ENCODE measurements at regions not wholly inside any gene's neighbourhood (a gene's known extent, or its start where the extent isn't known, plus 50 kb on each side); places are given as distances from the start of the nearest gene placed in this dataset.

GRCh38 chrX:125378205-125378604, 58.5 kb downstream of the TEX13C start:
- ChIA-PET POLR2A (no interaction called here), CTCF (no interaction called here)
- intact Hi-C loops (cut with micrococcal nuclease), result no loop called here
- no peak for DNase-seq
- H3K27ac Mint-ChIP-seq, result no peak overlapping the region
- Histone ChIP-seq H3K27me3 (ENCODE audit: control insufficient read depth in 2 of 2, insufficient read depth in 2 of 2, low read length in 2 of 2) (no peaks in the 10 kb centered on the region), H3K4me1 (ENCODE audit: control insufficient read depth in 2 of 2, insufficient read depth in 2 of 2, low read length in 2 of 2) (no peaks in the 10 kb centered on the region), H3K27ac (ENCODE audit: low read depth, low read length) (no peak overlapping the region), H3K9me3 (ENCODE audit: control insufficient read depth in 2 of 3, low read length in 3 of 3) (no peaks in the 10 kb centered on the region), H3K4me3 (ENCODE audit: low read length) (no peak overlapping the region), H3K36me3 (ENCODE audit: control insufficient read depth in 2 of 3, insufficient read depth in 3 of 3, low read length in 3 of 3) (no peaks in the 10 kb centered on the region)
- H3K27me3 Mint-ChIP-seq, result no peaks in the 10 kb centered on the region
- H3K4me3 Mint-ChIP-seq, result no peak overlapping the region
- no peaks in the 10 kb centered on the region for H3K36me3 Mint-ChIP-seq
- no peak for ATAC-seq
- peaks cover 0 to 4% (median 0%) of the 10 kb centered on the region in 11 donors for H3K9me3 Mint-ChIP-seq
- no peaks in the 10 kb centered on the region for H3K4me1 Mint-ChIP-seq

DNA sequence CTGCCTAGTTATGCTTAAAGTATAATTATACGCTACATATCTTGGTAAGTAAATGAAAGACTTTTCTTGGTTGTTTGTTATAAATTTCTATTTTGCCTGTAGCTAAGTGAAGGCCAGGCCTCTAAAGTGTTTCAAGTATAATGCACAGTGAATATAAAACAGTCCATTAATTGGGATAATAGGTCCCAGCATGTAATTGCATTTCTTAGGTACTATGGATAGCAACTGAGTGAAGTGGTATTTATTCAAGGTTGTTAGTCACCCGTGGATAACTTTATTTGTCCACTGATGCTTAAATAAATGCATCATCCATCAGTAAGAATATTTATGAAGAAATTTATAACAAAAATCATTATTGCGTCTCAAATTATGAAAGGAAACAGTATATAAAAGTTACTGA, 59.1 kb downstream of the TEX13C start:
- CTCF ChIA-PET, result no interaction called here
- POLR2A ChIA-PET, result no interaction called here
- Mint-ChIP-seq H3K9me3 (peaks cover 0 to 4% (median 0%) of the 10 kb centered on the region in 11 donors), H3K27me3 (no peaks in the 10 kb centered on the region), H3K27ac (no peak overlapping the region), H3K4me1 (no peaks in the 10 kb centered on the region), H3K36me3 (no peaks in the 10 kb centered on the region), H3K4me3 (no peak overlapping the region)
- Histone ChIP-seq H3K36me3 (ENCODE audit: control insufficient read depth in 2 of 3, insufficient read depth in 3 of 3, low read length in 3 of 3) (no peaks in the 10 kb centered on the region), H3K9me3 (ENCODE audit: control insufficient read depth in 2 of 3, low read length in 3 of 3) (no peaks in the 10 kb centered on the region), H3K4me3 (ENCODE audit: low read length) (no peak overlapping the region), H3K4me1 (ENCODE audit: control insufficient read depth in 2 of 2, insufficient read depth in 2 of 2, low read length in 2 of 2) (no peaks in the 10 kb centered on the region), H3K27ac (ENCODE audit: low read depth, low read length) (no peak overlapping the region), H3K27me3 (ENCODE audit: control insufficient read depth in 2 of 2, insufficient read depth in 2 of 2, low read length in 2 of 2) (no peaks in the 10 kb centered on the region)
- intact Hi-C loops (cut with micrococcal nuclease), result no loop called here
- ATAC-seq (no peak), DNase-seq (no peak)

DNA sequence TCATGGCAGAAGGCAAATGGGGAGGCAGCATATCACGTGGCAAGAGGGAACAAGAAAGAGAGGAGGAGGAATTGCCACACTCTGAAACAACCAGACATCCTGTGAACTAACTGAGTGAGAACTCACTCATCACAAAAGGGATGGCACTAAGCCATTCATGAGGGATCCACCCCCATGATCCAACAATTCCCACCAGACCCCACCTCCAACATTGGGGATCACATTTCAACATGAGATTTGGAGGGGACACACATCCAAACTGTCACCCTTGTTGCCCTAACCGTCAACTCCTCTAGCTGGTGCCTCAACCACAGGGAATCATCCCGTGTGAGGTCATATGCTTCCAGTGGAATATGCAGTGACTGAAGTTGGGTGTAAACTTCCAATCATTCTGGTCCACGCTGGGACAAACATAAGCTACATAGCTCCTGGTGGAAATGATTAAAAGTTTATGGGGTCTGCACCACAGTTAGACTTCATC, 62.5 kb downstream of the TEX13C start:
- Histone ChIP-seq H3K9me3 (ENCODE audit: control insufficient read depth in 2 of 3, low read length in 3 of 3) (no peaks in the 10 kb centered on the region), H3K36me3 (ENCODE audit: control insufficient read depth in 2 of 3, insufficient read depth in 3 of 3, low read length in 3 of 3) (no peaks in the 10 kb centered on the region), H3K4me3 (ENCODE audit: low read length) (no peak overlapping the region), H3K27ac (ENCODE audit: low read depth, low read length) (no peak overlapping the region), H3K4me1 (ENCODE audit: control insufficient read depth in 2 of 2, insufficient read depth in 2 of 2, low read length in 2 of 2) (no peaks in the 10 kb centered on the region), H3K27me3 (ENCODE audit: control insufficient read depth in 2 of 2, insufficient read depth in 2 of 2, low read length in 2 of 2) (no peaks in the 10 kb centered on the region)
- Mint-ChIP-seq H3K27me3 (no peaks in the 10 kb centered on the region), H3K9me3 (peaks cover 0 to under 1% (median 0%) of the 10 kb centered on the region in 11 donors), H3K4me3 (no peak overlapping the region), H3K36me3 (no peaks in the 10 kb centered on the region), H3K27ac (no peak overlapping the region), H3K4me1 (no peaks in the 10 kb centered on the region)
- ChIA-PET POLR2A (no interaction called here), CTCF (no interaction called here)
- ATAC-seq (no peak), DNase-seq (no peak)
- intact Hi-C loops (cut with micrococcal nuclease), result no loop called here

- Mint-ChIP-seq H3K4me3 (no peak overlapping the region), H3K27ac (no peak overlapping the region), H3K9me3 (no peaks in the 10 kb centered on the region), H3K36me3 (no peaks in the 10 kb centered on the region), H3K4me1 (no peaks in the 10 kb centered on the region), H3K27me3 (no peaks in the 10 kb centered on the region)
- Histone ChIP-seq H3K36me3 (ENCODE audit: control insufficient read depth in 2 of 3, insufficient read depth in 3 of 3, low read length in 3 of 3) (no peaks in the 10 kb centered on the region), H3K4me3 (ENCODE audit: low read length) (no peak overlapping the region), H3K27me3 (ENCODE audit: control insufficient read depth in 2 of 2, insufficient read depth in 2 of 2, low read length in 2 of 2) (no peaks in the 10 kb centered on the region), H3K4me1 (ENCODE audit: control insufficient read depth in 2 of 2, insufficient read depth in 2 of 2, low read length in 2 of 2) (no peaks in the 10 kb centered on the region), H3K27ac (ENCODE audit: low read depth, low read length) (no peak overlapping the region), H3K9me3 (ENCODE audit: control insufficient read depth in 2 of 3, low read length in 3 of 3) (no peaks in the 10 kb centered on the region)
- no peak for ATAC-seq
- intact Hi-C loops (cut with micrococcal nuclease), result no loop called here
- DNase-seq, result no peak
- ChIA-PET POLR2A (no interaction called here), CTCF (no interaction called here)
Measured at GRCh38 chrX:125382889-125383288, 63.2 kb downstream of the TEX13C start.

DNA sequence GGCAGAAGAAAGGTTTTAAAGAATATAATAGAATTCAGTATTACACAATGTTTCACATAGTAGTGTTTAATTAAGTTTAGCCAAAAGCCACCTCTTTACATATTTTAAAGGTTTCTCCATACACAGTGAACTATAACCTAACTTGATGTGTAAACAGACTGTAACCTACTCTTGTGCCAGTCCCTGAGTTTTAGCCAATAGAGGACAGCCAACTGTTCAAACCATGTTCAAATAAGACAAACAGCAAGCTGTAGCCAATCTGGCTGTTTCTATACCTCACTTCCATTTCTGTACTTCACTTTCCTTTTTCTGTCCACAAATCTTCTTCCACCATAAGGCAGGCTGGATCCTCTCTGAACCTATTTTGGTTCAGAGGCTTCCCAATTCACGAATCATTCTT, 65.2 kb downstream of the TEX13C start:
- no peaks in the 10 kb centered on the region for H3K4me1 Mint-ChIP-seq
- H3K36me3 Mint-ChIP-seq, result no peaks in the 10 kb centered on the region
- Histone ChIP-seq H3K36me3 (ENCODE audit: control insufficient read depth in 2 of 3, insufficient read depth in 3 of 3, low read length in 3 of 3) (no peaks in the 10 kb centered on the region), H3K4me3 (ENCODE audit: low read length) (no peak overlapping the region), H3K27me3 (ENCODE audit: control insufficient read depth in 2 of 2, insufficient read depth in 2 of 2, low read length in 2 of 2) (no peaks in the 10 kb centered on the region), H3K27ac (ENCODE audit: low read depth, low read length) (no peak overlapping the region), H3K4me1 (ENCODE audit: control insufficient read depth in 2 of 2, insufficient read depth in 2 of 2, low read length in 2 of 2) (no peaks in the 10 kb centered on the region), H3K9me3 (ENCODE audit: control insufficient read depth in 2 of 3, low read length in 3 of 3) (no peaks in the 10 kb centered on the region)
- ChIA-PET POLR2A (no interaction called here), CTCF (no interaction called here)
- intact Hi-C loops (cut with micrococcal nuclease), result no loop called here
- ATAC-seq, result no peak
- no peak for DNase-seq
- H3K9me3 Mint-ChIP-seq, result no peaks in the 10 kb centered on the region
- no peaks in the 10 kb centered on the region for H3K27me3 Mint-ChIP-seq
- no peak overlapping the region for H3K4me3 Mint-ChIP-seq
- no peak overlapping the region for H3K27ac Mint-ChIP-seq

DNA sequence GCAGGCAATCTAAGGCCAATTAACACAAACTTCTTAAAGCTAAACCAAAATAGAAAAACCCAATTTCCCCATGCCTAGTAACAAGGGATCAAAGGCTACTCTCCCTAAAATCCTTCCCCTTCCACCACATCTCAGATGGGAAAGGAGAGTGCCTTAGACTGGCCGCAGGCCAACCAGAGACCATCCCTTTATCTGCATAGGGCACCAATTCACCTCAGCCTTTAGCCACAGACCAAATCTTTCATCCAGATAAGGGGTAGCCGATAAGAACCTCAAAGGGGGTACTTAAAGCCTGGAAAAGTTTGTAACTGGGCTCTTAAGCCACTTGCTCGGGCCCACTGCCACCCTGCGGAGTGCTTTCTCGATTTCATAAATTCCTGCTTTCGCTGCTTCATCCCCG, 68.3 kb downstream of the TEX13C start:
- H3K27me3 Mint-ChIP-seq, result no peaks in the 10 kb centered on the region
- intact Hi-C loops (cut with micrococcal nuclease), result no loop called here
- H3K4me3 Mint-ChIP-seq, result no peak overlapping the region
- Histone ChIP-seq H3K36me3 (ENCODE audit: control insufficient read depth in 2 of 3, insufficient read depth in 3 of 3, low read length in 3 of 3) (no peaks in the 10 kb centered on the region), H3K9me3 (ENCODE audit: control insufficient read depth in 2 of 3, low read length in 3 of 3) (no peaks in the 10 kb centered on the region), H3K4me3 (ENCODE audit: low read length) (no peak overlapping the region), H3K27ac (ENCODE audit: low read depth, low read length) (no peak overlapping the region), H3K27me3 (ENCODE audit: control insufficient read depth in 2 of 2, insufficient read depth in 2 of 2, low read length in 2 of 2) (no peaks in the 10 kb centered on the region), H3K4me1 (ENCODE audit: control insufficient read depth in 2 of 2, insufficient read depth in 2 of 2, low read length in 2 of 2) (no peaks in the 10 kb centered on the region)
- ChIA-PET CTCF (no interaction called here), POLR2A (no interaction called here)
- no peak overlapping the region for H3K27ac Mint-ChIP-seq
- H3K9me3 Mint-ChIP-seq, result peaks cover 0 to 3% (median 0%) of the 10 kb centered on the region in 11 donors
- no peaks in the 10 kb centered on the region for H3K36me3 Mint-ChIP-seq
- no peak for ATAC-seq
- no peak for DNase-seq
- no peaks in the 10 kb centered on the region for H3K4me1 Mint-ChIP-seq

GRCh38 chrX:125394449-125394848, 74.8 kb downstream of the TEX13C start:
- Mint-ChIP-seq H3K36me3 (no peaks in the 10 kb centered on the region), H3K27ac (no peak overlapping the region), H3K4me1 (no peaks in the 10 kb centered on the region), H3K4me3 (no peak overlapping the region), H3K27me3 (no peaks in the 10 kb centered on the region), H3K9me3 (peaks cover 0 to 3% (median 0%) of the 10 kb centered on the region in 11 donors)
- H3K27me3 ChIP-seq (ENCODE audit: control insufficient read depth in 2 of 2, insufficient read depth in 2 of 2, low read length in 2 of 2), result no peaks in the 10 kb centered on the region
- H3K36me3 ChIP-seq (ENCODE audit: control insufficient read depth in 2 of 3, insufficient read depth in 3 of 3, low read length in 3 of 3), result no peaks in the 10 kb centered on the region
- no peak overlapping the region for H3K27ac ChIP-seq (ENCODE audit: low read depth, low read length)
- intact Hi-C loops (cut with micrococcal nuclease), result no loop called here
- no peak overlapping the region for H3K4me3 ChIP-seq (ENCODE audit: low read length)
- no peaks in the 10 kb centered on the region for H3K9me3 ChIP-seq (ENCODE audit: control insufficient read depth in 2 of 3, low read length in 3 of 3)
- H3K4me1 ChIP-seq (ENCODE audit: control insufficient read depth in 2 of 2, insufficient read depth in 2 of 2, low read length in 2 of 2), result no peaks in the 10 kb centered on the region
- no peak for DNase-seq
- ChIA-PET CTCF (no interaction called here), POLR2A (no interaction called here)
- ATAC-seq, result no peak

Data from naive thymus-derived CD4-positive, alpha-beta T cell (primary cell).